ENCODE measurements at regions not wholly inside any gene's neighbourhood (a gene's known extent, or its start where the extent isn't known, plus 50 kb on each side); places are given as distances from the start of the nearest gene placed in this dataset.

- Histone ChIP-seq H2AFZ (ENCODE audit: low read depth, low read length, poor library complexity, severe bottlenecking) (peak overlapping the region; percentile 5), H3K79me2 (ENCODE audit: insufficient read depth, low read length) (no peaks in the 10 kb centered on the region), H3K27ac (ENCODE audit: low read depth, low read length) (no peak overlapping the region), H3K4me3 (replicated peaks in 1 of 2; ENCODE audit: low read depth in 1 of 2, low read length in 2 of 2) (no peak overlapping the region), H4K20me1 (ENCODE audit: insufficient read depth) (no peaks in the 10 kb centered on the region), H3K36me3 (ENCODE audit: control insufficient read depth in 1 of 2, insufficient read depth in 2 of 2, low read length in 2 of 2) (no peaks in the 10 kb centered on the region), H3K9me3 (ENCODE audit: control insufficient read depth in 1 of 2, insufficient read depth in 1 of 2, low read depth in 1 of 2, low read length in 2 of 2) (no peaks in the 10 kb centered on the region), H3K27me3 (ENCODE audit: insufficient read depth, low read length) (no peaks in the 10 kb centered on the region), H3K4me2 (ENCODE audit: low read length) (no peak overlapping the region), H3K9ac (ENCODE audit: low read length) (no peak overlapping the region), H3K4me1 (ENCODE audit: control insufficient read depth in 1 of 2, insufficient read depth in 2 of 2, low read length in 2 of 2) (no peaks in the 10 kb centered on the region), H3K9me2 (ENCODE audit: insufficient read depth) (no peaks in the 10 kb centered on the region)
- BruUV-seq (replicated peaks): no TSS peak
- RAD21 ChIA-PET (ENCODE audit: low non-redundant PET in 1 of 2, low total read pairs in 2 of 2, uncharacterized antibody in 2 of 2, unreplicated experiment in 2 of 2): no interaction called here
- CTCF ChIA-PET: no interaction called here
- no peak for ATAC-seq
- POLR2A ChIA-PET: no interaction called here
- DNase-seq (ENCODE audit: low read depth, low spot score): no peak
- intact Hi-C loops (cut with micrococcal nuclease): no loop called here
- TF ChIP-seq RAD21 (IDR thresholded peaks at IDR 0.05; ENCODE audit: low read depth) (no peak), POLR2AphosphoS5 (IDR thresholded peaks at IDR 0.05; ENCODE audit: low read depth, low read length) (no peak), ZFX (IDR thresholded peaks at IDR 0.05) (no peak), SP1 (IDR thresholded peaks at IDR 0.05; ENCODE audit: low read depth) (no peak), FOSL1 (IDR thresholded peaks at IDR 0.05; ENCODE audit: low read depth) (no peak), ELF1 (IDR thresholded peaks at IDR 0.05; ENCODE audit: borderline replicate concordance, low read depth) (no peak), JUND (IDR thresholded peaks at IDR 0.05) (no peak), CBX3 (IDR thresholded peaks at IDR 0.05; ENCODE audit: low read depth) (no peak), EZH2 (IDR thresholded peaks at IDR 0.05) (no peak), EGR1 (IDR thresholded peaks at IDR 0.05; ENCODE audit: low read depth) (no peak), EZH2phosphoT487 (IDR thresholded peaks at IDR 0.05; ENCODE audit: borderline replicate concordance) (no peak), YY1 (IDR thresholded peaks at IDR 0.05; ENCODE audit: extremely low read depth, insufficient replicate concordance, low read depth, low read length) (no peak), POLR2A (IDR thresholded peaks at IDR 0.05; ENCODE audit: borderline replicate concordance, extremely low read depth, insufficient read depth, insufficient read length) (no peak), CEBPB (IDR thresholded peaks at IDR 0.05; ENCODE audit: low read depth) (no peak), SRF (IDR thresholded peaks at IDR 0.05; ENCODE audit: low read depth) (no peak), TCF7L2 (IDR thresholded peaks at IDR 0.05; ENCODE audit: borderline replicate concordance, extremely low read depth, insufficient read depth, insufficient read length) (no peak), CTCF (IDR thresholded peaks at IDR 0.05 in 2 of 3, conservative IDR thresholded peaks at IDR 0.05 in 1 of 3; ENCODE audit: borderline replicate concordance in 1 of 3, insufficient read depth in 1 of 3, low read depth in 2 of 3, low read length in 2 of 3) (no peak)
- TF ChIP-seq, protein P1, sequence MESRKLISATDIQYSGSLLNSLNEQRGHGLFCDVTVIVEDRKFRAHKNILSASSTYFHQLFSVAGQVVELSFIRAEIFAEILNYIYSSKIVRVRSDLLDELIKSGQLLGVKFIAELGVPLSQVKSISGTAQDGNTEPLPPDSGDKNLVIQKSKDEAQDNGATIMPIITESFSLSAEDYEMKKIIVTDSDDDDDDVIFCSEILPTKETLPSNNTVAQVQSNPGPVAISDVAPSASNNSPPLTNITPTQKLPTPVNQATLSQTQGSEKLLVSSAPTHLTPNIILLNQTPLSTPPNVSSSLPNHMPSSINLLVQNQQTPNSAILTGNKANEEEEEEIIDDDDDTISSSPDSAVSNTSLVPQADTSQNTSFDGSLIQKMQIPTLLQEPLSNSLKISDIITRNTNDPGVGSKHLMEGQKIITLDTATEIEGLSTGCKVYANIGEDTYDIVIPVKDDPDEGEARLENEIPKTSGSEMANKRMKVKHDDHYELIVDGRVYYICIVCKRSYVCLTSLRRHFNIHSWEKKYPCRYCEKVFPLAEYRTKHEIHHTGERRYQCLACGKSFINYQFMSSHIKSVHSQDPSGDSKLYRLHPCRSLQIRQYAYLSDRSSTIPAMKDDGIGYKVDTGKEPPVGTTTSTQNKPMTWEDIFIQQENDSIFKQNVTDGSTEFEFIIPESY (IDR thresholded peaks at IDR 0.05; ENCODE audit: extremely low read depth, insufficient replicate concordance, low read length): no peak
- TF ChIP-seq, protein P2, sequence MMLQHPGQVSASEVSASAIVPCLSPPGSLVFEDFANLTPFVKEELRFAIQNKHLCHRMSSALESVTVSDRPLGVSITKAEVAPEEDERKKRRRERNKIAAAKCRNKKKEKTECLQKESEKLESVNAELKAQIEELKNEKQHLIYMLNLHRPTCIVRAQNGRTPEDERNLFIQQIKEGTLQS (IDR thresholded peaks at IDR 0.05): no peak
Observed at GRCh38 chr3:163614886-163615285, 1463.4 kb downstream of the SI start.

Measured in HCT116 (cell line).